Peyer's patch (tissue), 4 donors: ENCODE measurements at regions not wholly inside any gene's neighbourhood (a gene's known extent, or its start where the extent isn't known, plus 50 kb on each side); places are given as distances from the start of the nearest gene placed in this dataset.

Experiments
- DNase-seq, 3 donors: peaks; one replicate each; pipeline ENCODE4 v3.0.0-alpha.2; 2017 to 2019
- H3K27ac ChIP-seq, 4 donors: fragments of 200-600 bp; sonication (generic); one replicate each; pipeline ENCODE4 v1.5.1; 2016 to 2019
- H3K27me3 ChIP-seq, 2 donors: fragments of 200-600 bp; sonication (generic); one replicate each; pipeline ENCODE4 v1.5.1; 2019
- H3K36me3 ChIP-seq, 3 donors: fragments of 200-600 bp; sonication (generic); one replicate each; pipeline ENCODE4 v1.5.1; 2016 to 2019
- H3K4me1 ChIP-seq, 4 donors: fragments of 200-600 bp; sonication (generic); one replicate each; pipeline ENCODE4 v1.5.1; 2016 to 2019
- H3K4me3 ChIP-seq, 4 donors: fragments of 200-600 bp; sonication (generic); 1 replicate in 3 of 4; 2 replicates in 1 of 4; pipeline ENCODE4 v1.5.1; 2016 to 2019; ENCODE audit warnings: mild to moderate bottlenecking in 1 of 4
- H3K9me3 ChIP-seq, 4 donors: fragments of 200-600 bp; sonication (generic); one replicate each; pipeline ENCODE4 v1.5.1; 2016 to 2019; ENCODE audit warnings: mild to moderate bottlenecking in 1 of 4
- CTCF ChIP-seq, 6 experiments: fragments of 450-650 bp in 4 of 6; fragments of 200-600 bp in 2 of 6; sonication (generic) in 1 of 6; IDR thresholded peaks; one replicate each; pipeline ENCODE4 v1.5.1; 2017 to 2019; ENCODE audit warnings: antibody characterized with exemption in 6 of 6, mild to moderate bottlenecking in 3 of 6, moderate library complexity in 1 of 6
- POLR2A ChIP-seq, 2 donors: fragments of 450-650 bp; IDR thresholded peaks; one replicate each; pipeline ENCODE4 v1.5.1; 2017; ENCODE audit warnings: antibody characterized with exemption in 2 of 2, mild to moderate bottlenecking in 2 of 2, moderate library complexity in 2 of 2

- H3K9me3 ChIP-seq = no peaks in the 10 kb centered on the region
- peak in 1 of 3 donors; percentile 17 for DNase-seq
- no peaks in the 10 kb centered on the region for H3K4me1 ChIP-seq
- H3K27ac ChIP-seq = no peak overlapping the region
- no peaks in the 10 kb centered on the region for H3K36me3 ChIP-seq
- H3K27me3 ChIP-seq = no peaks in the 10 kb centered on the region
- no peak for TF ChIP-seq CTCF (IDR thresholded peaks at IDR 0.05)
- H3K4me3 ChIP-seq = no peak overlapping the region
Measured at GRCh38 chr10:123513870-123514269, 152.3 kb upstream of the GPR26 start.

DNA sequence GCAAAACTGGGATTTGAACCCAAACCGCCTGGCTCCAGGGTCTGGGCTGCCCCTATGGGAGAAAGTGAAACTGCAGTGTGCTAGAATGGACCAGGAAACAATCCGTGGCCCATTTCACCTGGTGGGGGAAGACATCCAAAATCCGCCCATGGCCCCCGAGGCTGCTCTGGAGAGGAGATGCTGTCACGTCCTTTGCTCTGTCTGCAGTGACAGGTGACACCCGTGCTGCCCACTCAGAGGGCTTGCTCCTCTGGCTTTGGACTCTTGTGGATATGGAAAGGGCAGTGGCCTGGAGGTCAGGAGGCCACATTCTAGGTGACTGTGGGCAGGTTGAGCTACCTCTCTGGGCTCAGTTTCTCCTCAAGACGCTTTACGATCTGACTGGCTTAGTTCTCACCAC is 151.2 kb upstream of the GPR26 start:
- H3K27ac ChIP-seq = no peak overlapping the region
- H3K27me3 ChIP-seq = no peaks in the 10 kb centered on the region
- peak in 1 of 3 donors; percentile 37 for DNase-seq
- H3K36me3 ChIP-seq = no peaks in the 10 kb centered on the region
- no peaks in the 10 kb centered on the region for H3K4me1 ChIP-seq
- H3K4me3 ChIP-seq = no peak overlapping the region
- H3K9me3 ChIP-seq = no peaks in the 10 kb centered on the region
- TF ChIP-seq POLR2A (IDR thresholded peaks at IDR 0.05) (no peak), CTCF (IDR thresholded peaks at IDR 0.05) (no peak)

DNA sequence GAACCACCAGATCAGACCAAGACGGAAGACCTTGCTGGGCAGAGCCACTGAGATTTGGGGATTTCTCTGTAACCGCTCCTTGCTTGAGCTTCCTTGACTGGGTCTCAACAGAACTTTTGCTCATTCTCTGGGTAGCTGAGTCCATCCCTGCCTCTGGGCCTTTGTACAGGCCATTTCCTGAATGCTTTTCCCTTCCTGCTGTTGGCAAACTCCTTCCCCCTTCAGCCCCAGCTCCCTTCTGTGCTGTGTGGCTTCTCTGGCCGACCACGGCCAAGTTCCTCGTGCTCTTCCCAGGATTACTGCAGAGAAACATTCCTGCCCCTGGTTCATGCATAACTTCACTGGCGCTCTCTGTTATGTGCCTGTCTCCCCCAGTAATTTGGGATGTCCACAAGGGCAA is 150.5 kb upstream of the GPR26 start:
- Histone ChIP-seq H3K27ac (no peak overlapping the region), H3K4me1 (no peaks in the 10 kb centered on the region), H3K4me3 (no peak overlapping the region), H3K9me3 (no peaks in the 10 kb centered on the region), H3K36me3 (no peaks in the 10 kb centered on the region), H3K27me3 (no peaks in the 10 kb centered on the region)
- TF ChIP-seq CTCF (IDR thresholded peaks at IDR 0.05) (no peak), POLR2A (IDR thresholded peaks at IDR 0.05) (no peak)
- DNase-seq = peak in 1 of 3 donors; percentile 13

GRCh38 chr10:123516291-123516690 is 149.9 kb upstream of the GPR26 start:
- H3K27me3 ChIP-seq = no peaks in the 10 kb centered on the region
- no peaks in the 10 kb centered on the region for H3K4me1 ChIP-seq
- no peaks in the 10 kb centered on the region for H3K9me3 ChIP-seq
- H3K36me3 ChIP-seq = no peaks in the 10 kb centered on the region
- no peak for DNase-seq
- no peak overlapping the region for H3K4me3 ChIP-seq
- H3K27ac ChIP-seq = no peak overlapping the region
- TF ChIP-seq CTCF (IDR thresholded peaks at IDR 0.05) (no peak), POLR2A (IDR thresholded peaks at IDR 0.05) (no peak)

DNA sequence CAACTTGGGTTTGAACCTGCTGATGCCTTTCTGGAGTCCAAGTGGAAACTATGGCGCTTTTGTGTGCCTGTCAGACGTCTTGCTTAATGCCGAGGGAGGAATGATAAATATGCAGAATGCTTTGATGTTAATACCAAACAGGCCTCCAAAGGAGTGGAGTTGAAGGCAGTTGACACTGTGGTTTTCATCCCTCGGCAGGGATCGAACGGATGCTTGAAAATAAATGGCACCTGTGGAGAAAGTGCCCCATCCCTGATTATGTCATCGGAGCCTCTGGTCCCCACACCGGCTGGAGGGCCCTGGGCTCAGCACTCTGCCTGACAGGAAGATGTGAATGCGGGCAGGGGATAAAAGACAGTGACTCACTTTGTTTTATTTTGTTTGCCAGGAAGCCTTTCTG is 148.7 kb upstream of the GPR26 start:
- no peak for DNase-seq
- TF ChIP-seq CTCF (IDR thresholded peaks at IDR 0.05) (no peak), POLR2A (IDR thresholded peaks at IDR 0.05) (no peak)
- no peaks in the 10 kb centered on the region for H3K27me3 ChIP-seq
- H3K4me3 ChIP-seq = no peak overlapping the region
- H3K36me3 ChIP-seq = no peaks in the 10 kb centered on the region
- no peaks in the 10 kb centered on the region for H3K4me1 ChIP-seq
- H3K27ac ChIP-seq = no peak overlapping the region
- H3K9me3 ChIP-seq = no peaks in the 10 kb centered on the region

DNA sequence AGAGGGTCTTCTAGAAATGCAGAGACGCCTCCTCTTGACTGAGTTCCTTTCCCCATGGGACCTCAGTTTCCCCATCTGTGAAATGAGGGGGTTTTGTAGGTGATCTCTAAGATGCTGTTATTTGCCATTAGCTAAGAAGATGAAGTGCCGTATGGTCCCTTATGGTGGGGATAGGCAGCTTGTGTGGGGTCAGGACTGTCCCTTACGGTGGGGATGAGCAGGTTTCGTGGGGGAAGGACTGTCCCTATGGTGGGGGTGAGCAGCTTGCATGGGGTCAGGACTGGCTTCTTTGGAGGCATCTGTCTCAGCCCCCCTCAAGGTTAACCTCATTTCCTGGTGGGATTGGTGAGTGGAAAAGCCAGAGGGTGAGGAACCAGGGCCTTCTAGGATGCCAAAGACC is 148.3 kb upstream of the GPR26 start:
- Histone ChIP-seq H3K36me3 (no peaks in the 10 kb centered on the region), H3K9me3 (no peaks in the 10 kb centered on the region), H3K4me1 (no peaks in the 10 kb centered on the region), H3K27me3 (no peaks in the 10 kb centered on the region), H3K4me3 (no peak overlapping the region), H3K27ac (no peak overlapping the region)
- DNase-seq = no peak
- TF ChIP-seq POLR2A (IDR thresholded peaks at IDR 0.05) (no peak), CTCF (IDR thresholded peaks at IDR 0.05) (no peak)
